Bone marrow (tissue), 2 donors: ENCODE measurements at regions not wholly inside any gene's neighbourhood (a gene's known extent, or its start where the extent isn't known, plus 50 kb on each side); places are given as distances from the start of the nearest gene placed in this dataset.
"Not testable (repeated sequence)": the region's sequence is repeated elsewhere in the genome, so short reads cannot be mapped to it uniquely, and the experiment has no call there.

ENCODE experiments used
- DNase-seq, 2 donors: peaks; one replicate each; lab custom pipeline; 2025; lab: John Stamatoyannopoulos, UW

DNA sequence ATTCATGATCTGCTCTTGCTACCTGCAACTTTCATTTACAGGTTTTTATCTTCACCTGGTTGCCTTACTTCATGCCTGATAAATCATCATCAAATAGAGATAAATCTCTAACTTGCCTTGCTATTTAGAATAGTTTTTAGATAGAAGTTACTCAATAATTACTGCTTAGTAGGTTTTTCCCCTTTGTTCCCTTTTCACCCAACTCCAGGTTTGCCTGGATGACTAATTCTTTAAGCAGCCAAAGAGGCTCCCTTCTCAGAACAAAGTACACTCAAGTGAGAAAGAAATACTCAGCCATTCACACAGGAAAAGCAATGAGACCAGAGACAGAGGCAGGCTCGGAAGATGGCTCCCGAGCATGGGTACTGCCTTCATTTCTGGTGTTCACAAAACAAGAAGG lies 268.1 kb upstream of the CRBN start:
- DNase-seq, result no peak

DNA sequence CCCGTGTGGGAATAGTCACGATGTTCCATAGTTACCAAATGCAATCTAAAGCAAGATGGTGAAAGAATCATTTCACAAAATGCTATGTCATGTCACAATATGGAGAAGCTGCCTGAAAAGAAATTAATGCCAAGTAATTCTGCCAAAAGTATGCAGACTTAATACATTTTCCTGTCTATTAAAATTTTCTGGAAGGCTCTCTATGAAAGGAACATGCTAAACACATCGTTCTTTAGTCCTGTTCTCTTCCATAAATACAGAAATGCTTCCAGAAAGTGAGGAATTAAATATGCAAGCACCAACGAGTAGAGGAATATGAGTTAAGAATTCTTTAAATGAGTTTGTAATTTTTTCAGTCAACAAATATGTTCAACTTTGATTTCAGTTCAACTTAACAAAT lies 266.8 kb upstream of the CRBN start:
- no peak for DNase-seq

DNA sequence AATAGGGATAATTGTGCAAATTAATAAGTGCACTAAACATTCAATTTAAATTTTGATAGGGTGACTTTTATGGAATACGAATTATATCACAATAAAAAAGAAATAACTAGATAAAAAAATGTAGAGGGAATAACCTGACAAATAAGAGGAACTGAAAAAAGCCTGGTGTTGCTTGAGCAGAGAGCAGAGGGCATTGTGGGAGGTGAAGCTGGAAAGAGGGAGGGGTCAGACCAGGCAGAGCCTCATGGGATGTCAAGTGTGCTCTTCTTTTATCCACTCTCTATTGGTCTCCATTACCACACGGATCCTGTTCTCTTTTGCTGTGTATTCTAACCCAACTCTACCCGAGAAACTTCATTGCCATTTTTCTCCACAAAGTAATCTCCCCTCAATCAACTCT lies 264.0 kb upstream of the CRBN start:
- DNase-seq, result no peak

DNA sequence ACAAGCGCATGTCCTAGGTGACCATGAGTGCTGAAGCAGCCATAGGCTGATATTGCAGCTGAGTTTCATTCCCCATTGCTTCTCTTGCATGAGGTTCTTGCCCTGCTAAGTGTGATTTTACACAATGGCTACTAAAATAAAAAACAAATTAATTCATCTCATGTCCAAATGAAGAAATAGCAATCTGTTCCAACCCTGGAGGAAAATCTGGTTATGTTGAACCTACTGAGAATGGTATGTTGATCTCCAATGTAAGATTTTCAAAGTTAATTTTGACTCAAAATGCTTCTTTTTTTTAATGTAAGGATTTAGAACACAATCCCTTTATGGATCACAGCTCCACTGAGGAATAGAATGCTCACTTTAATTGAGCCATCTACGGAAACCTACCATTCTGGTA lies 254.2 kb upstream of the CRBN start:
- DNase-seq, result no peak

DNA sequence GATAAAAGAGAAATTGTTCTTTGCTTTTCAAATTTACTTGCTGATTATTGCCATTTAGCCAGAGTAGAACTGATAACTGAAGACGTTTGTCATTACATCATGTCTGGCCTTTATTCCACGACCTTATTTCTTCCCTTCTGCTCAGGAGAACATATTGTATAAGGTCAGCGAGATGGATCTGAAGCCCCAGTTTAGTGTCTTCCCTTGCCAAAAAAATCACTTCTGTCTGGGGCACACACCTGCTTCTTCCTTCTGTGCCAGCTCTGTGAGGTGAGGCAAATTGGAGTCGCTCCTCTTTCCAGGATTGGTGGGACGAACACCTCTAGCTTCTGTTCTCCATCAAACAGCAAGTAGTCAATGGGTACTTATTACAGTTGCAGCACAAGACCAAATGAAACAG lies 250.3 kb upstream of the CRBN start:
- DNase-seq, result no peak

DNA sequence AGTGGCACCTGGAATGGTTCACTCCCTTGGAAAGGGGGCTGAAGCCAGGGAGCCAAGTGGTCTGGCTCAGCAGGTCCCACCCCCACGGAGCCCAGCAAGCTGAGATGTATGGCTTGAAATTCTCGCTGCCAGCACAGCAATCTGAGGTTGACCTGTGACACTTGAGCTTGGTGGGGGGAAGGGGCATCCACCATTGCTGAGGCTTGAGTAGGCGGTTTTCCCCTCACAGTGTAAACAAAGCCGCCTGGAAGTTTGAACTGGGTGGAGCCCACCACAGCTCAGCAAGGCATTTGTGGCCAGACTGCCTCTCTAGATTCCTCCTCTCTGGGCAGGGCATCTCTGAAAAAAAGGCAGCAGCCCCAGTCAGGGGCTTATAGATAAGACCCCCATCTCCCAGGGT lies 228.2 kb upstream of the CRBN start:
- not testable (repeated sequence) for DNase-seq

DNA sequence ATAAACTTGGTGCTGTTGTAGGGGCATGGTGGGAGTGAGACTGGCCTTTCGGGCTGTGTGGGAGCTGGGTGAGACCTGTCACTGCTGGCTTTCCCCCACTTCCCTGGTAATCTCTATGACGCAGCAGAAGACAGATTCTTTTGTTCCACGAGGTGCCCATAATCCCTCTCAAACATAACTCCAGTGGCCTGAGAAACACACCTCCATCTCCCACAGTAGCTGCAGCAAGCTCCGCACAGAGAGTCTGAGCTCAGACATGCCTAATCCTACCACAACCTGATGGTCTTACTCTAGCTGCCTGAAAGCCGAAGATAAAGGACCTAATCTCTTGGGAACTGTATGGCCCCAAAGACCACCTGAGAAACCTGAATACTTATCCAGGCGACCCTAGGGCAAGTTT lies 225.6 kb upstream of the CRBN start:
- DNase-seq, result no peak

DNA sequence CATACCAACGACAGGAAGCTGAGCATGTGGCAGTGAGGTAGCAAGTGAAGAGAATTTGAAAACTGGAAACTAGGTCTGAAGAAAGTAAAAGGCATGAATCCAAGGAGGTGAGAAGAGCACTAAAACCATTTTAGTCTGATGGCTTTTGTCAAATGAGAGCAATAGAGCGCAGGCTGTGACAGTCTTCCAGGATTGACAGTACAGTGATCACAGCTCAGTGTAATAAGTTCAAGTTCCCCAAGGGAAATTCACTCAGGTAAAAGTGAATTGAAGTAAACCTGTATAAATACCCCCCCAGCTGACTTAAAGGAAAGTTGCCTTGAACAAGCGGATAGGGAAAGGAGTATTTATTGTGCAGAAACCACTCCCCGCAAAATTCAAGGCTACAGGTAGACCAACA lies 224.2 kb upstream of the CRBN start:
- DNase-seq, result no peak

DNA sequence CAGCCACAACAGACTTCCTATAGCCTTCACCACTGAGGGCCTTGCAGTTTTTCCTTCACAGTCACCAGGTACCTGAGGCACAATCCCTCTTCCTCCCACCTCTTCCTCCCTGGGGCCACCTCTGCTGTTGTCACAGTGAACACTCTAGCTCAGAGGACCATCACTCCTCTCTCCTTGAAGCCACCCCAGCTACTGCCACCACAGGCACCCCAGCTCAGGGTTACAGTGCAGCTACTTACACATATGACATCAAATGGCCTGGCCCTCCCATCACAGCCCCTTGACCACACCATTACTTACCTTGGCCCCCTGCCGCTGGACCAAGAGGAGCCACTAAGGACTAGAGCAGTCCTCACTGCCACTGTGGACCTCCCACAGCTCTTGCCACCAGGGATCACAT lies 213.5 kb upstream of the CRBN start:
- no peak for DNase-seq

DNA sequence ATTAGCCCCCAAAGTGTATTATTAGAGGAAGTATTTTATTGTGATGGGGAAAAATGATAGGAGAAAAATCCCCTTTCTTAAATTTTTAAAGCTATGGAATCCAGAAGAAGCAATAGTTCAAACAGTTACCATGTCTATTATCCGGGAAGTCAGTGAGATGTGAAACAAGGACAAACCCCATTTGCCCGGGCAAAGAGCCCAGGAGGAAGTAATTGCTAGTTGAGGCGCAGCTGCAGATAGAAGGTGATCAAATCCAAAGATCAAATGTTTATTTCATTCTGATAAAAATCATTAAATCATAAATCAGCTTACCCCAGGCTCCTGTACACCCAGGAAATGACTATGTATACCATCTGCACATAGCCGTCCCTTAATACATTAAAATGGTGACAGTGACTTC lies 204.0 kb upstream of the CRBN start:
- no peak for DNase-seq

DNA sequence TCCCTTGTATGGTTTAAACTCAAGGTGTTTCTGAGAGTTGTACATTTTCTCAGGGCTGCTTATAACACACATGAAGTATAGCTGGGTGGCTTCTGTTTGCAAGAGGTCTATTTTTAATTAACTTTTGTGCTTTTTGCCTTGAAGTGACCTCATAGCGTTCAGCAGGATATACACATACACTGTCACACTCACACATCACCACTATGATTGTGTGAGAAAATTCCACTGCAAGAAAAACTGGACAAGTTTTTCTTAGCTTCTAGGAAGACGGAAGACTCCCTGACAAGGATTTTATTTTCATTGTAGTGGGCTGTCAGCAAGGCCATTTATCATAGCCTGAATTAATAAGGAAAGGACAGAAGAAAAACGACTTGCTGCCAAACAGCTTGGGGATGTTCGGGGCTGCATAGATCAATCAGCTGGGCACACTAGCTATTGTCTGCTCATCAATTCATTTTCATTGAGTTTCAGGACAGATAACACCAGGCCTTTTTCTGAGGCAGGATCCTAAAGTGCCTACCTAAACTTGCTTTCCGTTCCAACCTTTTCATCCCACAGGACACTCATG lies 192.8 kb upstream of the CRBN start:
- DNase-seq, result no peak

DNA sequence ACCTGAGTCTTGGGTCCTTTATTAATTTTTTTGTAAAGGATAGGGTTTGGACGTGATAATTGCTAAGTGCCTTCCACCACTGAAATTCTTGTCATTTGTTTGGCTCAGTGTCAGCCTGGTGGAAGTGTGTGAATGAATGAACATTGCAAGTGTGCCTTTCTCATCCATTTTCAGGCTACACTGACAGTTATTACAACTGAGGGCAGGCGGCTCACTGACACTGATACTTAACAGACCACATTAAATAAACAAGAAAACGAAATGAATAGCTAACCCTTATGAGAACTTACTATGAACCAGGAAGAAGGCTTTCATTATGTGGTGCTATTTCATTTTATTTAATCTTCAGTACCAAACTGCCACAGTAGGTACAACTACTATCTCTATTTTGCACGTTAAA lies 188.8 kb upstream of the CRBN start:
- no peak for DNase-seq

DNA sequence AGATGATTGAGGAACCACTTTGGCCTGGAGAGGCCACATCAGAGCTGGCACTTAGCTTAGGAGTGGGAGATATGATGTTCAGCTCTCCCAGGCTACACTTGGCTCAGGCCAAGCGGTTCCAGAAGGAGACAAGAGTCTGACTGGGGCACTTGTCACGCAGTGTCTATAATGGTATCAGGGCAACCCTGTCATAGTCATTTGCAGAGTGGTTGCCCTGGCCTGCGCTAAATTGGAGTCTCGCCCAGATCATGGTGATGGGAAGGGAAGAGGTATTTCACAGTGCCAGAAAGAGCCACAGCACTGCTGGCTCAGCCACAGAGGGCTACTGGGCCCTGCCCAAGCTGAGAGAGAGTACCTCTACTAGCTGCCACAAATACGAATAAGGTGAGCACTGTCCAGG lies 186.9 kb upstream of the CRBN start:
- DNase-seq, result no peak

DNA sequence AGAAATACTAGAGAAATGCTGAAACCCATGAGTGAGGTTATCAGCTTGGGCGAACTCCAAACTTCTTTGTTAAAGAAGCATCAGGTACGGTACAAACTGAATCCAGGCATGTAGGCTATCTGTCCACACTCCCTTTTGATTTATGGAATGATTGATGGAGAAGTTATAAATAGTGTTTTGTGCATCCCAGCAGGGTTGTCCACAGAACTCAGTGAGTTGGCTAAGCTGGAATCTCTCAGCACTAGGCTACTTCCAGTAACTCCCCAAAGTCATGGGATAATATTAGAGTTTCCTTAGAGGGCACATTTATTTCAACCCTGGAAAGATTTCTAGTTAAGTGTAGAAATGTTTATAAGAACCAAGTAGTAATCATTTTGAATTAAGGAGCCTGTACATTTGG lies 186.2 kb upstream of the CRBN start:
- no peak for DNase-seq

DNA sequence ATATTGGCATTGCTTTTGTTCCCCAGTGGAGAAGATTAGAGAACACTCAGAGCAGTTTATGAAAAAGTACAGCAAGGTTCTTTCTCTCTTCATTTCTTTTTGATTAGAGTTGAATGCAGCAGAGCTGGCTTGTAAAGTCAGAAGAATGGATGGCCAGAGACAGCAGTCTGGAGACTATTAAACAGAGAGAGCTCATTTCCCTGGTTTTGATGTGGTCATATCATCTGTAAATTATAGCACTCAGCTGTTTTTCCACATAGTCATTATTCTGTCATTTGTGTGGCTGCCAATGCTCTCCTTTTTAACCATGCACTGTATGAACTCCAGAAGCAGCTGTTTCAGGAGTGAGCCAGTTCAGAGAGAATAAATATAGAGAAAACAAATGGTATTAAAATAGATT lies 177.4 kb upstream of the CRBN start:
- DNase-seq, result no peak

DNA sequence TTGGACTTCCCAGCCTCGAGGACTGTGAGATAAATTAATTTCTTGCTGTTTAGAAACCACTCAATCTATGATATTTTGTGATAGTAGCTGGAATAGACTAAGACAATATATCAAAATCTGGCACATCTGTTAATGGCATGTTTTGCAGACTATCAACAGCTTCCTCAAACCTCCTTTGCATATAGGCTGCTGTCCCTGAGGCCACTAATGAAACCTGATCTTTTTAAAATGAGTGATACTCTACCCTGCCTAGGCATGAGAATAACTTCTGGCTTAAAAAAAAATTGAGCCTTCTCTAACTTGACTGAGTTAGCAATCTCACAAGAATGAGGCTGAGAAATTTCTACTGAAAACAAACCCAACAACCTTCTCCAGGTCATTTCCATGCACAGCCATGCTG lies 176.0 kb upstream of the CRBN start:
- no peak for DNase-seq

DNA sequence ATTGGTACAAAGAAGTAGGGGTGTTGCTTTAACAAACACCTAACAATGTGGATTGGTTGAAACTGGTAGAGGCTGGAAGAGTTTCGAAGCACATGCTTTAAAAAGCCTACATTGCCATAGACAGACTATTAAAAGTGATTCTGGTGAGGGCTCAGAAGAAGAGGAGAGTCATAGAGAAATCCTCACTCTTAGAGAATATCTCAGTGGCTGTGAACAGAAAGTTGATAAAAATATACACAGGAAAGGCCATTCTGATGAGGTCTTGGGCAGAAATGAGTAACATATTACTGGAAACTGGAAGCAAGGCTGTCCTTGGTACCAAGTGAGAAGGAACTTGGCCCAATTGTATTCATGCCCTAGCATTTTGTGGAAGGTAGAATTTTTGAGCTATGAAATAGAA lies 173.7 kb upstream of the CRBN start:
- DNase-seq, result no peak

DNA sequence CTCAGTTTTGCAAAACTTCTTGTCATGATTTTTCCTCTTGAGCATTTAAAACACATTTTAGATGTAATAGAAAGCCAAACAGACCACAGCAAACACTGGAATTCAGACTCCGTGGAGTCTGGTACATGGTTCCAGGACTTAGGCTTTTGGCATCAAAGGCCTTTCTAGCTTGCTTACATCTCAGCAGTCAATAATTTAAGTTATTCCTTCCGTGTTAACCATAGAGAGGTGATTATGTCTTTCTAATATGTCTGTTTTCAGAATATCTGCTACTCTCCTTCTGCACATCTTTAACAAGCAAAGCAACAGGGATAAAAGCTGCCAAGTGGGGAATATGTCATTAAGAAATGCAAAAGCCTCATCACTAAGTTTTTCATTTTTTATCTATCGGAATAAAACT lies 171.7 kb upstream of the CRBN start:
- no peak for DNase-seq

DNA sequence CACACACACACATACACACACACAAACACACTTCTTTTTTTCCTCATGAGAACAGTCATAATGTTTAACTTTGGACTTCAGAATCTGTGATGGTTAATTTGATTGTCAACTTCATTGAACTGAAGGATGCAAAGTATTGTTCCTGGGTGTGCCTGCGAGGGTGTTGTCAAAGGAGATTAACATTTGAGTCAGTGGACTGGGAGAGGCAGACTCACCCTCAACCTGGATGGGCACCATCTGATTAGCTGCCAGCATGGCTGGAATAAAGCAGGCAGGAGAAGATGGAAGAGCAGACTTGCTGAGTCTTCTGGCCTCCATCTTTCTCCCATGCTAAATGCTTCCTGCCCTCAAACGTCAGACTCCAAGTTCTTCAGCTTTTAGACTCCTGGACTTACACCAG lies 167.6 kb upstream of the CRBN start:
- DNase-seq, result not testable (repeated sequence)

DNA sequence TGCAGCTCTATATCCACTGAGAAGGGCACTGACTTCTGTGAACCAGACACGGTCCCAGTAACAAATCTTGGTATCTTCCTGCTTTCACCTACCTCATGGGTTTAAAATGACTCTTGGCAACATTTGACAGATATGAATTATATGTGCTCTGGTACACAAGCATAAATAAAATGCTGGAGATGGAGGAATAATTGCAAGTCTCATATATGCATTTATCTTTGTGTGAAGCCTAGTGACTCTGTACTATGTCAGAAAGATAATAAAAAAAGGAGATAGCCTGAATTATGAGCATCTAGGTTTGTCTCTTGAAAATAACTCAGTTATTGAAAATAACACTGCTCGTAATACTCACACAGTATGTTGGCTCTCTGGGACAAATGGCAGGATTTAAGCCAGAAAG lies 167.1 kb upstream of the CRBN start:
- DNase-seq, result no peak

DNA sequence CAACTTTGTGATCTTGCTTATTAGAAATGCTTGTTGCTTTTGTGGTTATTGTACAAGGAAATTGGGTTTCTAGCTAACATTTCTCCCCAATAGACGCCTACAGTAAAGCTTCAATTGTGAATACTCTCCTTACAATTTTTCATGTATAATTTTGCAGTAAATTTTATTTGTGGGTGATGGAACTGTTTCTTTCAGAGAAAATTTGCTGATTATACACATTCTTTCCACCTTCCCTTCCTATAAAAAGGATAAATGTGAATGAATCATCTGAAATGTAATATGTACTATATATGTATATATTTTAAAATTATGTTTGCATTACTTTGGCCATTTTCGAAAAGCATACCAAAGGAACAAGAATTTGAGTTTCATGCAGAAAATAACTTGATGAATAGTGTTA lies 162.7 kb upstream of the CRBN start:
- DNase-seq, result no peak

DNA sequence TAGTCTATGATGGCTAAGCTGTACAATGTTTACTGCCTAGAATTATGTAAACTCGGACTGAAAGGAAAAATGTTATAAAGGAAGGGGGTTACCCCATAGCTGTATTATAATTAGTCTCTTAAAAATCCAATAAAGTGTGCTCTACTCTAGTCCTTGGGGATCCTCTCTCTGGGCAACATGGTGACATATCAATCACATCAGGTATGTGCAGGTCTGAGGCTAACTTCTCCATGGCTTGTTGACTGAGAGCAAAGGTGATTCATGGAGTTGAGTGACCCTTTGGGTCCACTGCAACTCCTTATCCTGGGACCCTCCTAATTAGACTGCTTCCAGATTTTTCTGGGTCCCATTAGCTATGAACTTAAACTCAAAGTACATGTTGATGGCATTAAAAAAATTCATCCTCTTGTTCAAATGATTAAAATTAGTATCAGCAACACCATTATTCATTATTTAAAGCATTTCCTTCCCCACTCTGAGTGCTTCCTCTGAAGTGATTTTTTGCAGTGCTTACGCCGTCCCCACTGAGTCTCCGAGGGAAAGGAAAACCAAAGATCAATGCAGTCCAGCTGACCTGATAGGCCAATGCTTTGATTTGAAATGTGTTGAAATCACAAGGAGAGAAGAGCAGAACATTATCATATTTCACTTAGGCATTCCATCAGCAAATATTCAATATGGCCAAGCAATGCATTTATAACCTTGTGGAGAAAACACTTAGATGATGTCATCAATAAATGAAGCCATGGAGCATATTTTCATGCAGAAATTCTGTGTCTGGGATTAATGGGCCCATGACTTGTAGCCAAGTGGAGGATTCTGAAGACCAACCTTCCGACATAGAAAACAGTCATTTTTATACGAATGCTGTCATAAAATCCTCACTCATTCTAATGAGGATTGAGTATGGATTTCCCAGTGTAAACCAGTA lies 161.7 kb upstream of the CRBN start:
- DNase-seq, result no peak

DNA sequence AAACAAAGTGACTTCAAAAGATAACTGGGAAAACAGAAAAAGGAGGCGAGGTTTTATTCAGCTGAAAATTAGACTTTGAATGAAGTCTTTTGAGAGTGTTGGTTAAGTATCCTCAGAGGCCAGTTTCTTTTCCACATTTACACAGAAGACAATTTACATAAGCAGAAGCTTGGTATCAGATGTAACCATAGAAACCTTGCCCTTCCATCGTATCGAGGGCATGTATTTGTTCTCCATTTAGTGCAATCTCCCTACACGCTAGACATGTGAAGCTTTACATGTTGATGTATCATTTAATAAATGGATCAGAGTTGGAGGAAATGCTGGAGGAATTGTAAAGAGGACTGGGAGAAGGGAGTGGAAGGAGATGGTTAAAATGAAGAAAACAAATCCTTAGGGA lies 161.0 kb upstream of the CRBN start:
- no peak for DNase-seq

DNA sequence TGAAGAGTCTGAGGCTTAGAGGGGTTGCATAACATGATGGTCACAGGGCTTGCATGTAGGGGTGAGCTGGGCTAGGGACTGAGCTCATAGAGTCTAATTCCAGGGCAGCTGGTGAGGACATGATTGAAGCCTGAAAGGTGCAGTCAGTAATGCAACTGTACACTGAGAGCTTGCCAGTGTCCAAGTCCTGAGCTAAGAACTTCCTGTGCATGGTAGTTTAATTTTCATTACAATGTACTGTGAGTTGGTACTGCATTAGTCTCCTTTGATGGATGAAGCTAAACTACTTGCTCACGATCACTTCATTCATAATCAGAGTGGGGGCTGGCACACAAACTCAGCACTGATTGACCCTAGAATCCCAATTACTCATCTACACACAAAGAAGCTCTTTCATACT lies 156.4 kb upstream of the CRBN start:
- no peak for DNase-seq
